K562 (cell line): ENCODE measurements at regions not wholly inside any gene's neighbourhood (a gene's known extent, or its start where the extent isn't known, plus 50 kb on each side); places are given as distances from the start of the nearest gene placed in this dataset.
A peak's percentile ranks its signal among the peaks of the same experiment; 100 is the strongest.

Experiments used
- ATAC-seq: fragments of 200-7000 bp; cut with Tn5 transposase; 3 replicates; pipeline ENCODE4 v1.9.1; 2020; ENCODE audit warnings: moderate library complexity
- BruUV-seq: library from RNA; stranded (reverse); fragments of 400-500 nt; replicated peaks from 2 replicates; lab custom pipeline; 2021; lab: Mats Ljungman, UMichigan
- CTCF ChIA-PET: fragments of 300-600 bp; formaldehyde crosslinking; extraction: SDS; loops from one replicate; lab custom pipeline; 2021; ENCODE audit warnings: low intra/inter-chr PET ratio; lab: Yijun Ruan, JAX
- POLR2A ChIA-PET: fragments of 300-600, 350-650 bp; sonication (Branson Sonifier 250); formaldehyde crosslinking; extraction: SDS; loops from one replicate; lab custom pipeline; 2021; ENCODE audit warnings: antibody characterized with exemption, inconsistent platforms; lab: Yijun Ruan, JAX
- DNase-seq, 4 experiments: peaks; one replicate each; pipeline versions ENCODE4 v3.0.0 to v3.0.0-alpha.2; 2011 to 2018; ENCODE audit warnings: low spot score in 3 of 4, mixed read lengths in 3 of 4; ENCODE audit errors: extremely low read depth in 1 of 4
- FAIRE-seq: peaks from 2 replicates; lab custom pipeline; 2011; peaks lifted over from hg19 to GRCh38; lab: Jason Lieb, UNC
- H2AFZ ChIP-seq: 2 replicates; pipeline ENCODE4 v1.6.0; 2011; ENCODE audit warnings: low read depth, low read length, control low read depth, inconsistent platforms
- H3K27ac ChIP-seq: fragments of 200-600 bp; 3 replicates; pipeline ENCODE4 v1.8.0; 2011; ENCODE audit warnings: low read depth, mild to moderate bottlenecking, control low read depth, inconsistent platforms, low read length, moderate library complexity, mixed read lengths; ENCODE audit errors: extremely low read depth
- H3K27me3 ChIP-seq, 2 experiments: fragments of 300-600 bp in 1 of 2; 2 replicates in 1 of 2; 3 replicates in 1 of 2; pipeline versions ENCODE4 v1.6.0 to v1.8.0; 2011; ENCODE audit warnings: inconsistent platforms in 2 of 2, low read length in 2 of 2, mild to moderate bottlenecking in 1 of 2, mixed read lengths in 1 of 2, moderate library complexity in 1 of 2; ENCODE audit not compliant: control insufficient read depth in 2 of 2, insufficient read depth in 2 of 2
- H3K36me3 ChIP-seq: fragments of 300-600 bp; 3 replicates; pipeline ENCODE4 v1.8.0; 2011; ENCODE audit warnings: mild to moderate bottlenecking, low read length, inconsistent platforms; ENCODE audit not compliant: control insufficient read depth, insufficient read depth
- H3K4me1 ChIP-seq, 2 experiments: fragments of 200-600 bp in 1 of 2; replicated peaks in 1 of 2; 2 replicates in 1 of 2; 3 replicates in 1 of 2; pipeline versions ENCODE4 v1.5.1 to v1.8.0; 2011; ENCODE audit warnings: inconsistent platforms in 2 of 2, low read length in 2 of 2, mild to moderate bottlenecking in 1 of 2, mixed read lengths in 1 of 2, moderate library complexity in 1 of 2; ENCODE audit not compliant: control insufficient read depth in 2 of 2, insufficient read depth in 2 of 2
- H3K4me2 ChIP-seq: 2 replicates; pipeline ENCODE4 v1.6.1; 2011; ENCODE audit warnings: low read length, control low read depth, inconsistent platforms, mixed read lengths; ENCODE audit not compliant: insufficient read depth
- H3K4me3 ChIP-seq: fragments of 200-600 bp; sonication (generic), shearing (Covaris generic); 2 replicates; pipeline ENCODE4 v1.5.1; 2016; ENCODE audit warnings: control low read depth, inconsistent platforms
- H3K79me2 ChIP-seq: fragments of 200-600 bp; 3 replicates; pipeline ENCODE4 v1.8.0; 2011; ENCODE audit warnings: low read length, inconsistent platforms; ENCODE audit not compliant: control insufficient read depth, insufficient read depth
- H3K9ac ChIP-seq, 2 experiments: 2 replicates each; pipeline versions ENCODE4 v1.6.0 to v1.6.1; 2011; ENCODE audit warnings: low read depth in 2 of 2, low read length in 2 of 2, control low read depth in 1 of 2, inconsistent platforms in 1 of 2, mild to moderate bottlenecking in 1 of 2, mixed read lengths in 1 of 2; ENCODE audit not compliant: insufficient read depth in 1 of 2
- H3K9me1 ChIP-seq: one replicate; pipeline ENCODE4 v1.6.0; 2011; ENCODE audit warnings: inconsistent platforms, mild to moderate bottlenecking, low read length, moderate library complexity; ENCODE audit not compliant: control insufficient read depth, insufficient read depth
- H3K9me3 ChIP-seq: replicated peaks from 2 replicates; pipeline ENCODE4 v1.5.1; 2011; ENCODE audit warnings: low read depth, low read length, inconsistent platforms; ENCODE audit not compliant: control insufficient read depth, insufficient read depth
- H4K20me1 ChIP-seq: replicated peaks from 2 replicates; pipeline ENCODE4 v1.6.1; 2011; ENCODE audit warnings: low read length, inconsistent platforms, mixed read lengths; ENCODE audit not compliant: control insufficient read depth, insufficient read depth
- ARNT ChIP-seq, 2 experiments: fragments of 450-650 bp; IDR thresholded peaks; 2 replicates each; pipeline ENCODE4 v1.6.1; 2016; ENCODE audit warnings: mild to moderate bottlenecking in 1 of 2
- FOSL1 ChIP-seq: fragments of 200-800 bp; sonication (Bioruptor generic); conservative IDR thresholded peaks from 2 replicates; pipeline ENCODE4 v1.6.1; 2016; ENCODE audit warnings: missing genetic modification characterization, missing compliant biosample characterization
- JUN ChIP-seq, 2 experiments: sonication (generic) in 1 of 2; formaldehyde crosslinking in 1 of 2; IDR thresholded peaks; 2 replicates each; pipeline versions ENCODE4 v1.6.1 to v1.8.0; 2012 to 2022; ENCODE audit warnings: borderline replicate concordance in 2 of 2, mild to moderate bottlenecking in 2 of 2, improper control_type of control experiment in 1 of 2, low read depth in 1 of 2, low read length in 1 of 2, missing genetic modification reagents in 1 of 2
- JUND ChIP-seq, 2 experiments: IDR thresholded peaks; 2 replicates in 1 of 2; 3 replicates in 1 of 2; pipeline ENCODE4 v1.6.1; 2011; ENCODE audit warnings: borderline replicate concordance in 2 of 2, low read depth in 2 of 2, low read length in 2 of 2, improper control_type of control experiment in 1 of 2, missing biosample characterization in 1 of 2, missing genetic modification characterization in 1 of 2, missing genetic modification reagents in 1 of 2
- RHOXF2B ChIP-seq: fragments of 250-450 bp; sonication (Bioruptor Pico); conservative IDR thresholded peaks from 2 replicates; pipeline ENCODE4 v1.5.1; 2021
- SMARCB1 ChIP-seq: IDR thresholded peaks from 2 replicates; pipeline ENCODE4 v1.6.1; 2011; ENCODE audit warnings: improper control_type of control experiment, low read depth; ENCODE audit not compliant: insufficient read length
- WGBS: fragments of 100-300 bp; shearing (Covaris generic); methylation state at CpG from one replicate; pipeline ENCODE4 v1.1.6; 2016; ENCODE audit warnings: low coverage, mixed read lengths; ENCODE audit not compliant: insufficient coverage; ENCODE audit errors: missing lambda C conversion rate; 5-methylcytosine and 5-hydroxymethylcytosine counted together
- in situ Hi-C: fragments of 300-500 bp; cut with MboI; formaldehyde crosslinking; loops from 4 replicates; pipeline ENCODE4 v1.15.0; 2018; ENCODE audit warnings: inconsistent platforms, mixed read lengths
- intact Hi-C: fragments of 100-400 bp; cut with micrococcal nuclease; formaldehyde crosslinking; loops from 2 replicates; pipeline ENCODE4 v1.14.2; 2022
- TF ChIP-seq, protein P1 (sequence below), 2 experiments: fragments of 450-650 bp in 1 of 2; sonication (generic) in 1 of 2; formaldehyde crosslinking in 1 of 2; IDR thresholded peaks in 1 of 2; conservative IDR thresholded peaks in 1 of 2; 2 replicates each; pipeline versions ENCODE4 v1.6.1 to v1.8.1; 2016 to 2023; ENCODE audit warnings: mild to moderate bottlenecking in 2 of 2, moderate library complexity in 2 of 2, inconsistent platforms in 1 of 2, missing genetic modification reagents in 1 of 2
- TF ChIP-seq, protein P2 (sequence below): sonication (generic); formaldehyde crosslinking; IDR thresholded peaks from 2 replicates; pipeline ENCODE4 v1.8.0; 2022; ENCODE audit warnings: mild to moderate bottlenecking, missing genetic modification reagents
- TF ChIP-seq, protein P3 (sequence below), 2 experiments: IDR thresholded peaks; 2 replicates each; pipeline ENCODE4 v1.6.1; 2011; ENCODE audit warnings: borderline replicate concordance in 1 of 2, control low read depth in 1 of 2, low read depth in 1 of 2, low read length in 1 of 2, mild to moderate bottlenecking in 1 of 2, mixed read lengths in 1 of 2, moderate library complexity in 1 of 2; ENCODE audit not compliant: insufficient read depth in 1 of 2, insufficient read length in 1 of 2, poor library complexity in 1 of 2, severe bottlenecking in 1 of 2; ENCODE audit errors: extremely low read depth in 1 of 2

DNA sequence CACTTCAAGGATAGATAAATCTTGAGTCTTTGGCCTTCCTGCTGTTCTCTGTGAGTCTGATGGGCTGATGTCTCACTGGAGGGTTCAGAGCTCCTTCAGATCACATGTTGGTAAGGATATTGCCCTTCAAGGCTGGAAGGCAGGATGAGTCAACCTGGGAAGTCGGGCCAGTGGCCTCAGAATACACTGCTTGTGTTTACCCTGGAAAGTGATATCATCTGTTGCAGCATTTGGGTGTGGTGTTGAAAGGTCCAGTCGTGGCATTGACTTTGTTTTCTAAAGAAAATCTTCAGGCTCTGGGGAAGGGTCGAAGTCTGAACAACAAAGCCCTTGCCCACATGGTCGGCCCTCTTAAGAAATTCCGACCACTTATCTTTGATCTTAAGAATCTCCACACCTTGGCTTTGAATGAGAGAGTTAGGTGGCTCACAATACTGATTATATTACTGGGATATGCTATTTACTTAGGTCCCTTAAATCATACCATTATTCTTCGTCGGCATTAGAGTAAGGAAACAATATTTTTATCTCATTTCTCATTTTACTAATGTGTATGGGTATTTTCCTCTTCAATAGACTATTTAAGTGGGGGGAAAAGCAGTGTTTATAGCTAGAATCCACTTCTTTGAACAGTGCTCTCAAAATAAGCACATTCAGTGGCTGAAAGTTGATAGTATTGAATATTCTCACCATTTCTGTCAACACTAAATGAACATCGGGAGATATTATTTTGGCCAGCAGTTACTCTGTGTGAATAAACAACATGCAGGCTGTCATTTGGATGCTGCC, 303.9 kb upstream of the RASGRP1 start:
- no TSS peak for BruUV-seq
- ATAC-seq, result no peak
- H3K79me2 ChIP-seq, result no peaks in the 10 kb centered on the region
- H3K9me3 ChIP-seq, result no peaks in the 10 kb centered on the region
- H3K4me1 ChIP-seq, result no peaks in the 10 kb centered on the region
- TF ChIP-seq JUN (IDR thresholded peaks at IDR 0.05; ENCODE audit: borderline replicate concordance, low read depth, low read length) (0 out of 2 replicates have a peak, but pooled peaks have one; percentile 38), JUN (CRISPR knock-in tag; IDR thresholded peaks at IDR 0.05; ENCODE audit: borderline replicate concordance) (no peak), FOSL1 (peak; percentile 71), ARNT (IDR thresholded peaks at IDR 0.05) (no peak), RHOXF2B (CRISPR knock-in tag) (no peak), JUND (IDR thresholded peaks at IDR 0.05; ENCODE audit: borderline replicate concordance, low read depth, low read length) (peak; percentile 35; the same call in 1 of the 2 replicates), JUND (tag; IDR thresholded peaks at IDR 0.05; ENCODE audit: borderline replicate concordance, low read depth, low read length) (peak; percentile 42; the same call in 1 of the 3 replicates), SMARCB1 (no peak)
- TF ChIP-seq, protein P1, sequence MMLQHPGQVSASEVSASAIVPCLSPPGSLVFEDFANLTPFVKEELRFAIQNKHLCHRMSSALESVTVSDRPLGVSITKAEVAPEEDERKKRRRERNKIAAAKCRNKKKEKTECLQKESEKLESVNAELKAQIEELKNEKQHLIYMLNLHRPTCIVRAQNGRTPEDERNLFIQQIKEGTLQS (IDR thresholded peaks at IDR 0.05), result peak; percentile 63
- TF ChIP-seq, protein P1 (CRISPR knock-in tag; conservative IDR thresholded peaks at IDR 0.05), result no peak
- TF ChIP-seq, protein P2, sequence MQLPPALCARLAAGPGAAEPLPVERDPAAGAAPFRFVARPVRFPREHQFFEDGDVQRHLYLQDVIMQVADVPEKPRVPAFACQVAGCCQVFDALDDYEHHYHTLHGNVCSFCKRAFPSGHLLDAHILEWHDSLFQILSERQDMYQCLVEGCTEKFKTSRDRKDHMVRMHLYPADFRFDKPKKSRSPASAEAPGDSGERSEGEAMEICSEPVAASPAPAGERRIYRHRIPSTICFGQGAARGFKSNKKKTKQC (CRISPR knock-in tag), result no peak
- TF ChIP-seq, protein P3, sequence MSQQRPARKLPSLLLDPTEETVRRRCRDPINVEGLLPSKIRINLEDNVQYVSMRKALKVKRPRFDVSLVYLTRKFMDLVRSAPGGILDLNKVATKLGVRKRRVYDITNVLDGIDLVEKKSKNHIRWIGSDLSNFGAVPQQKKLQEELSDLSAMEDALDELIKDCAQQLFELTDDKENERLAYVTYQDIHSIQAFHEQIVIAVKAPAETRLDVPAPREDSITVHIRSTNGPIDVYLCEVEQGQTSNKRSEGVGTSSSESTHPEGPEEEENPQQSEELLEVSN (IDR thresholded peaks at IDR 0.05; ENCODE audit: borderline replicate concordance in 1 of 2, extremely low read depth in 1 of 2, insufficient read depth in 1 of 2, insufficient read length in 1 of 2, low read depth in 1 of 2, low read length in 1 of 2, poor library complexity in 1 of 2, severe bottlenecking in 1 of 2), result no peak
- no peaks in the 10 kb centered on the region for H3K9me1 ChIP-seq
- H2AFZ ChIP-seq, result no peak overlapping the region
- H3K27me3 ChIP-seq, result no peaks in the 10 kb centered on the region
- H3K27ac ChIP-seq, result no peak overlapping the region
- H3K9ac ChIP-seq, result no peak overlapping the region
- ChIA-PET CTCF (no interaction called here), POLR2A (no interaction called here)
- no peak for DNase-seq
- 1% methylated on average over 8 of the region's 8 CpGs for WGBS
- H3K4me2 ChIP-seq, result no peak overlapping the region
- H3K36me3 ChIP-seq, result no peaks in the 10 kb centered on the region
- FAIRE-seq, result no peak
- intact Hi-C loops (no loop called here), in situ Hi-C loops (no loop called here)
- H3K4me3 ChIP-seq, result no peak overlapping the region
- H4K20me1 ChIP-seq, result no peaks in the 10 kb centered on the region
